HepG2 (cell line): ENCODE measurements at regions not wholly inside any gene's neighbourhood (a gene's known extent, or its start where the extent isn't known, plus 50 kb on each side); places are given as distances from the start of the nearest gene placed in this dataset.

Experiments used
- ATAC-seq: fragments of 200-7000 bp; cut with Tn5 transposase; 3 replicates; pipeline ENCODE4 v1.9.1; 2020; ENCODE audit warnings: mild to moderate bottlenecking, moderate library complexity
- BruUV-seq: library from RNA; stranded (reverse); fragments of 400-500 nt; replicated peaks from 2 replicates; lab custom pipeline; 2021; lab: Mats Ljungman, UMichigan
- CTCF ChIA-PET: fragments of 300-600 bp; formaldehyde crosslinking; extraction: SDS; loops from one replicate; lab custom pipeline; 2021; ENCODE audit warnings: low total read pairs, inconsistent platforms, low intra/inter-chr PET ratio; lab: Yijun Ruan, JAX
- POLR2A ChIA-PET: fragments of 350-600 bp; sonication (Branson Sonifier 250); formaldehyde crosslinking; loops from one replicate; lab custom pipeline; 2020; ENCODE audit warnings: antibody characterized with exemption, inconsistent platforms; lab: Yijun Ruan, JAX
- DNase-seq: peaks from one replicate; pipeline ENCODE4 v3.0.0-alpha.2; 2015; ENCODE audit warnings: low spot score
- FAIRE-seq: peaks from 3 replicates; lab custom pipeline; 2011; peaks lifted over from hg19 to GRCh38; lab: Jason Lieb, UNC
- H2AFZ ChIP-seq: one replicate; pipeline ENCODE4 v1.6.1; 2011; ENCODE audit warnings: low read length, inconsistent platforms
- H3K27ac ChIP-seq: fragments of 300-600 bp; 3 replicates; pipeline ENCODE4 v1.8.0; 2011; ENCODE audit warnings: mixed run types, mild to moderate bottlenecking, mixed read lengths, low read length, inconsistent platforms; ENCODE audit not compliant: insufficient read depth; ENCODE audit errors: extremely low read length
- H3K27me3 ChIP-seq, 2 experiments: fragments of 200-600 bp in 1 of 2; 2 replicates in 1 of 2; 3 replicates in 1 of 2; pipeline versions ENCODE4 v1.6.0 to v1.8.0; 2011; ENCODE audit warnings: low read length in 2 of 2, mild to moderate bottlenecking in 2 of 2, moderate library complexity in 2 of 2, inconsistent platforms in 1 of 2; ENCODE audit not compliant: insufficient read depth in 2 of 2, control insufficient read depth in 1 of 2
- H3K36me3 ChIP-seq, 2 experiments: fragments of 200-600 bp in 1 of 2; replicated peaks in 1 of 2; 2 replicates in 1 of 2; 3 replicates in 1 of 2; pipeline versions ENCODE4 v1.5.1 to v1.8.0; 2011; ENCODE audit warnings: low read length in 2 of 2, inconsistent platforms in 1 of 2; ENCODE audit not compliant: insufficient read depth in 2 of 2, control insufficient read depth in 1 of 2
- H3K4me1 ChIP-seq: 2 replicates; pipeline ENCODE4 v1.5.1; 2012; ENCODE audit warnings: low read length, inconsistent platforms; ENCODE audit not compliant: insufficient read depth
- H3K4me2 ChIP-seq: 2 replicates; pipeline ENCODE4 v1.6.0; 2011; ENCODE audit warnings: low read depth, low read length, inconsistent platforms
- H3K4me3 ChIP-seq, 3 experiments: fragments of 200-600 bp in 1 of 3; sonication (generic), shearing (Covaris generic) in 1 of 3; replicated peaks in 1 of 3; 2 replicates each; pipeline ENCODE4 v1.5.1; 2011 to 2016; ENCODE audit warnings: low read length in 3 of 3, inconsistent platforms in 2 of 3, low read depth in 2 of 3, mild to moderate bottlenecking in 2 of 3, control low read depth in 1 of 3, mixed read lengths in 1 of 3; ENCODE audit not compliant: insufficient read depth in 1 of 3
- H3K79me2 ChIP-seq: one replicate; pipeline ENCODE4 v1.6.1; 2011; ENCODE audit warnings: low read length, inconsistent platforms; ENCODE audit not compliant: insufficient read depth
- H3K9ac ChIP-seq: 2 replicates; pipeline ENCODE4 v1.6.0; 2011; ENCODE audit warnings: mild to moderate bottlenecking, low read depth, low read length, inconsistent platforms; ENCODE audit not compliant: insufficient read depth
- H3K9me3 ChIP-seq: 2 replicates; pipeline ENCODE4 v1.5.1; 2012; ENCODE audit warnings: mild to moderate bottlenecking, low read length
- H4K20me1 ChIP-seq: 2 replicates; pipeline ENCODE4 v1.6.0; 2011; ENCODE audit warnings: inconsistent platforms, mild to moderate bottlenecking, low read length, moderate library complexity; ENCODE audit not compliant: insufficient read depth
- ARNT2 ChIP-seq: sonication (generic); formaldehyde crosslinking; IDR thresholded peaks from 2 replicates; pipeline ENCODE4 v1.8.0; 2022; ENCODE audit warnings: mild to moderate bottlenecking, low read depth, missing genetic modification reagents, moderate library complexity
- CBX1 ChIP-seq: IDR thresholded peaks from one replicate; pipeline ENCODE4 v1.6.1; 2016; ENCODE audit warnings: antibody characterized with exemption, low read depth
- GABPA ChIP-seq, 2 experiments: IDR thresholded peaks; 2 replicates each; pipeline ENCODE4 v1.6.1; 2011 to 2016; ENCODE audit warnings: low read depth in 2 of 2, low read length in 1 of 2, missing biosample characterization in 1 of 2, missing genetic modification characterization in 1 of 2
- RELA ChIP-seq: sonication (generic); formaldehyde crosslinking; IDR thresholded peaks from 2 replicates; pipeline ENCODE4 v1.4.0; 2020; ENCODE audit warnings: missing genetic modification reagents
- SMAD3 ChIP-seq: sonication (generic); formaldehyde crosslinking; IDR thresholded peaks from 2 replicates; pipeline ENCODE4 v1.4.0; 2020; ENCODE audit warnings: missing genetic modification reagents
- ZNF143 ChIP-seq: sonication (generic); formaldehyde crosslinking; IDR thresholded peaks from 2 replicates; pipeline ENCODE4 v1.4.0; 2020; ENCODE audit warnings: missing genetic modification reagents
- ZNF207 ChIP-seq: fragments of 450-650 bp; IDR thresholded peaks from 2 replicates; pipeline ENCODE4 v1.6.1; 2016; ENCODE audit warnings: antibody characterized with exemption, borderline replicate concordance
- ZNF33A ChIP-seq: sonication (generic); formaldehyde crosslinking; IDR thresholded peaks from 2 replicates; pipeline ENCODE4 v1.5.1; 2020; ENCODE audit warnings: missing genetic modification reagents, mild to moderate bottlenecking, moderate library complexity, borderline replicate concordance
- ZNF383 ChIP-seq: sonication (generic); formaldehyde crosslinking; IDR thresholded peaks from 2 replicates; pipeline ENCODE4 v1.4.0; 2020; ENCODE audit warnings: missing genetic modification reagents, mild to moderate bottlenecking, borderline replicate concordance
- ZNF713 ChIP-seq: sonication (generic); formaldehyde crosslinking; IDR thresholded peaks from 2 replicates; pipeline ENCODE4 v1.4.0; 2020; ENCODE audit warnings: mild to moderate bottlenecking, missing genetic modification reagents
- ZNF816 ChIP-seq: sonication (generic); formaldehyde crosslinking; IDR thresholded peaks from 2 replicates; pipeline ENCODE4 v1.8.0; 2022; ENCODE audit warnings: missing genetic modification reagents, mild to moderate bottlenecking, borderline replicate concordance
- WGBS: methylation state at CpG from one replicate; pipeline ENCODE4 v1.1.6; 2017; ENCODE audit warnings: low lambda C conversion rate; 5-methylcytosine and 5-hydroxymethylcytosine counted together
- in situ Hi-C: cut with HindIII; loops from 2 replicates; pipeline ENCODE4 v1.10.0; 2017; ENCODE audit warnings: low pct_unique_long_range_greater_than_20kb; ENCODE audit not compliant: extremely low pct_ligation_motif_present
- intact Hi-C: fragments of 100-400 bp; cut with micrococcal nuclease; formaldehyde crosslinking; loops from one replicate; pipeline ENCODE4 v1.10.0; 2022; ENCODE audit not compliant: unreplicated experiment
- TF ChIP-seq, protein P1 (sequence below): IDR thresholded peaks from 2 replicates; pipeline ENCODE4 v1.6.1; 2016; ENCODE audit warnings: low read depth, borderline replicate concordance
- TF ChIP-seq, protein P2 (sequence below): sonication (generic); formaldehyde crosslinking; IDR thresholded peaks from 2 replicates; pipeline ENCODE4 v1.9.0; 2022; ENCODE audit warnings: missing genetic modification reagents, mild to moderate bottlenecking, borderline replicate concordance
- TF ChIP-seq, protein P3 (sequence below): sonication (generic); formaldehyde crosslinking; IDR thresholded peaks from 2 replicates; pipeline ENCODE4 v1.5.1; 2020; ENCODE audit warnings: missing genetic modification reagents, mild to moderate bottlenecking, borderline replicate concordance
- TF ChIP-seq, protein P4 (sequence below): sonication (generic); formaldehyde crosslinking; IDR thresholded peaks from 2 replicates; pipeline ENCODE4 v1.8.0; 2022; ENCODE audit warnings: mild to moderate bottlenecking, missing genetic modification reagents; ENCODE audit not compliant: insufficient replicate concordance

DNA sequence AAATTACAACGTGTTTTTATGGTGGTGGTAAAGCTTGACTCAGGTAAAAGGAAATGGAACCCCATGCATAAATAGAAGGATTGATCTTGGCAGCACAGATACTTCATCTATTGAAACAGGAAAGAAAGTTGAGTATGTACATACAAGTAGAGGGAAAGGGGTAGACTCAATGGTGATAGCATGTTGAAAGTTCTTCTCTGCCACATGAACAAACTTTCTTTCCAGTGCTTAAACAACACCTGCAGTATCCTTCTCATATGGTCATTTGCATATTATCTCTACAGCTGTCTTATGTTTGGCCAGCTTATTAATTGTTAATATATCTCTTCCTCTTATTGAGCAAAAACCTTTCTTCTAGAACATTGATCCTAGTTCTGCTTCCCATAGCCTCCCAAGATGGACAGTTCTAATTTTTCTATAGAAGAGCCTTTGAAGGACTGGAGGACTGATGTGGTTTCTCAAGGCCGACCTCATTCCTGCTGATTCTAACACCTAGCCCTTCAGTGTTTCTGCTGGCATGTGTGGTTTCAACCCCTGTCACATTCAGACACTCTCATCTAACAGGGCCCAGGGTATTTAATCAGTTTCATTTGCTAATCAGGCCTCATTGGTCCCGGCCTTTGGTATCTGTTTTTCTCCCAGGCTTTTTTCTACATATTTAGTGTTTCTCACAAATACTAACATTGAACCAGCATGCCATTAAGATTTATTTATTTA, 108.1 kb upstream of the SPRY1 start:
- Histone ChIP-seq H3K27ac (no peak overlapping the region), H2AFZ (no peak overlapping the region)
- BruUV-seq = no TSS peak
- TF ChIP-seq ZNF383 (CRISPR knock-in tag) (no peak), SMAD3 (CRISPR knock-in tag) (no peak), GABPA (IDR thresholded peaks at IDR 0.05; ENCODE audit: low read depth, low read length) (no peak), GABPA (CRISPR knock-in tag; IDR thresholded peaks at IDR 0.05; ENCODE audit: low read depth) (no peak), ZNF143 (CRISPR knock-in tag) (no peak), ARNT2 (CRISPR knock-in tag) (no peak), ZNF816 (CRISPR knock-in tag) (no peak), ZNF207 (no peak), CBX1 (no peak), RELA (no peak), ZNF713 (CRISPR knock-in tag) (no peak), ZNF33A (no peak)
- TF ChIP-seq, protein P1, sequence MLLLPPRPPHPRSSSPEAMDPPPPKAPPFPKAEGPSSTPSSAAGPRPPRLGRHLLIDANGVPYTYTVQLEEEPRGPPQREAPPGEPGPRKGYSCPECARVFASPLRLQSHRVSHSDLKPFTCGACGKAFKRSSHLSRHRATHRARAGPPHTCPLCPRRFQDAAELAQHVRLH (CRISPR knock-in tag) = no peak
- TF ChIP-seq, protein P2, sequence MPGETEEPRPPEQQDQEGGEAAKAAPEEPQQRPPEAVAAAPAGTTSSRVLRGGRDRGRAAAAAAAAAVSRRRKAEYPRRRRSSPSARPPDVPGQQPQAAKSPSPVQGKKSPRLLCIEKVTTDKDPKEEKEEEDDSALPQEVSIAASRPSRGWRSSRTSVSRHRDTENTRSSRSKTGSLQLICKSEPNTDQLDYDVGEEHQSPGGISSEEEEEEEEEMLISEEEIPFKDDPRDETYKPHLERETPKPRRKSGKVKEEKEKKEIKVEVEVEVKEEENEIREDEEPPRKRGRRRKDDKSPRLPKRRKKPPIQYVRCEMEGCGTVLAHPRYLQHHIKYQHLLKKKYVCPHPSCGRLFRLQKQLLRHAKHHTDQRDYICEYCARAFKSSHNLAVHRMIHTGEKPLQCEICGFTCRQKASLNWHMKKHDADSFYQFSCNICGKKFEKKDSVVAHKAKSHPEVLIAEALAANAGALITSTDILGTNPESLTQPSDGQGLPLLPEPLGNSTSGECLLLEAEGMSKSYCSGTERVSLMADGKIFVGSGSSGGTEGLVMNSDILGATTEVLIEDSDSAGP = no peak
- TF ChIP-seq, protein P3, sequence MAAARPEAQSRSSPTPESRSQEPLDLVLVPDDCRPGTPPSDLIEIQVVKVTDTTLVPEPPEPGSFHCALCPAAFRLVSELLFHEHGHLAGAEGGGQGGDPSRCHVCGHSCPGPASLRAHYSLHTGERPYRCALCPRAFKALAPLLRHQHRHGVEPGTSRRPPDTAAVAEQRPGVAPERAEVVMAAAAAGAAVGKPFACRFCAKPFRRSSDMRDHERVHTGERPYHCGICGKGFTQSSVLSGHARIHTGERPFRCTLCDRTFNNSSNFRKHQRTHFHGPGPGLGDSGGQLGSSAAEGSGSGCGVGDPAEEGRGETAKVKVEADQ = no peak
- TF ChIP-seq, protein P4, sequence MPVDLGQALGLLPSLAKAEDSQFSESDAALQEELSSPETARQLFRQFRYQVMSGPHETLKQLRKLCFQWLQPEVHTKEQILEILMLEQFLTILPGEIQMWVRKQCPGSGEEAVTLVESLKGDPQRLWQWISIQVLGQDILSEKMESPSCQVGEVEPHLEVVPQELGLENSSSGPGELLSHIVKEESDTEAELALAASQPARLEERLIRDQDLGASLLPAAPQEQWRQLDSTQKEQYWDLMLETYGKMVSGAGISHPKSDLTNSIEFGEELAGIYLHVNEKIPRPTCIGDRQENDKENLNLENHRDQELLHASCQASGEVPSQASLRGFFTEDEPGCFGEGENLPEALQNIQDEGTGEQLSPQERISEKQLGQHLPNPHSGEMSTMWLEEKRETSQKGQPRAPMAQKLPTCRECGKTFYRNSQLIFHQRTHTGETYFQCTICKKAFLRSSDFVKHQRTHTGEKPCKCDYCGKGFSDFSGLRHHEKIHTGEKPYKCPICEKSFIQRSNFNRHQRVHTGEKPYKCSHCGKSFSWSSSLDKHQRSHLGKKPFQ (CRISPR knock-in tag) = no peak
- TF ChIP-seq, all 625 proteins: peak for 0
- Histone ChIP-seq H3K4me1 (no peaks in the 10 kb centered on the region), H3K9me3 (peaks cover 18% of the 10 kb centered on the region), H3K79me2 (no peaks in the 10 kb centered on the region), H3K4me2 (no peak overlapping the region), H3K9ac (no peak overlapping the region), H4K20me1 (no peaks in the 10 kb centered on the region), H3K27me3 (no peaks in the 10 kb centered on the region; a peak in 1 of 5 replicates), H3K4me3 (no peak overlapping the region), H3K36me3 (no peaks in the 10 kb centered on the region)
- FAIRE-seq (no peak), DNase-seq (no peak), ATAC-seq (no peak)
- POLR2A ChIA-PET = no interaction called here
- intact Hi-C loops = no loop called here
- CTCF ChIA-PET = no interaction called here
- in situ Hi-C loops = no loop called here
- WGBS = 98% methylated on average over 3 of the region's 3 CpGs
